GM18951 (cell line): ENCODE measurements at regions not wholly inside any gene's neighbourhood (a gene's known extent, or its start where the extent isn't known, plus 50 kb on each side); places are given as distances from the start of the nearest gene placed in this dataset.
"Not testable (repeated sequence)": the region's sequence is repeated elsewhere in the genome, so short reads cannot be mapped to it uniquely, and the experiment has no call there.

Experiments used
- POLR2A ChIP-seq: IDR thresholded peaks from 4 replicates; pipeline ENCODE4 v1.6.1; 2011; ENCODE audit warnings: mild to moderate bottlenecking; ENCODE audit not compliant: insufficient read length, insufficient read depth; ENCODE audit errors: extremely low read depth
- in situ Hi-C: fragments of 300-500 bp; cut with MboI; formaldehyde crosslinking; loops from one replicate; pipeline ENCODE4 v1.12.0; 2022; ENCODE audit warnings: low sequenced_read_pairs, mixed read lengths, inconsistent platforms; ENCODE audit not compliant: unreplicated experiment

- no peak for TF ChIP-seq POLR2A
- in situ Hi-C loops, result no loop called here
Observed at GRCh38 chrX:13194291-13195103, 125.4 kb downstream of the ATXN3L start.

GRCh38 chrX:13190051-13190450 lies 129.8 kb downstream of the ATXN3L start:
- in situ Hi-C loops, result no loop called here
- no peak for TF ChIP-seq POLR2A

- TF ChIP-seq POLR2A, result no peak
- in situ Hi-C loops, result no loop called here
Observed at GRCh38 chrX:13189380-13189779, 130.5 kb downstream of the ATXN3L start.

GRCh38 chrX:13188731-13189309 lies 131.0 kb downstream of the ATXN3L start:
- in situ Hi-C loops, result no loop called here
- TF ChIP-seq POLR2A, result no peak

GRCh38 chrX:13186643-13187042 lies 133.2 kb downstream of the ATXN3L start:
- in situ Hi-C loops, result not testable (repeated sequence)

- TF ChIP-seq POLR2A, result no peak
- in situ Hi-C loops, result no loop called here
Observed at GRCh38 chrX:13180807-13181206, 136.4 kb upstream of the FAM9C start.

GRCh38 chrX:13179586-13179985 lies 135.2 kb upstream of the FAM9C start:
- in situ Hi-C loops, result no loop called here
- TF ChIP-seq POLR2A, result no peak

GRCh38 chrX:13179100-13179499 lies 134.7 kb upstream of the FAM9C start:
- TF ChIP-seq POLR2A, result no peak
- in situ Hi-C loops, result no loop called here

- no peak for TF ChIP-seq POLR2A
- in situ Hi-C loops, result no loop called here
Observed at GRCh38 chrX:13177921-13178566, 133.6 kb upstream of the FAM9C start.

GRCh38 chrX:13175056-13175455 lies 130.6 kb upstream of the FAM9C start:
- in situ Hi-C loops, result no loop called here
- no peak for TF ChIP-seq POLR2A

- in situ Hi-C loops, result loop anchor here (25.0 kb wide), 1 partner anchor 866 kb away; the partner anchor contains the start of gene GEMIN8
- no peak for TF ChIP-seq POLR2A
Observed at GRCh38 chrX:13170966-13171558, 126.6 kb upstream of the FAM9C start.

- in situ Hi-C loops, result loop anchor here (25.0 kb wide), 1 partner anchor 868 kb away; the partner anchor contains the start of gene GEMIN8
Observed at GRCh38 chrX:13169684-13170083, 125.3 kb upstream of the FAM9C start.

GRCh38 chrX:13168269-13168668 lies 123.8 kb upstream of the FAM9C start:
- in situ Hi-C loops, result loop anchor here (25.0 kb wide), 1 partner anchor 869 kb away; the partner anchor contains the start of gene GEMIN8
- no peak for TF ChIP-seq POLR2A

More at GRCh38 chrX:13169684-13170083, 125.3 kb upstream of the FAM9C start:
- no peak for TF ChIP-seq POLR2A
